ENCODE measurements at regions not wholly inside any gene's neighbourhood (a gene's known extent, or its start where the extent isn't known, plus 50 kb on each side); places are given as distances from the start of the nearest gene placed in this dataset.

- TF ChIP-seq, protein P1, sequence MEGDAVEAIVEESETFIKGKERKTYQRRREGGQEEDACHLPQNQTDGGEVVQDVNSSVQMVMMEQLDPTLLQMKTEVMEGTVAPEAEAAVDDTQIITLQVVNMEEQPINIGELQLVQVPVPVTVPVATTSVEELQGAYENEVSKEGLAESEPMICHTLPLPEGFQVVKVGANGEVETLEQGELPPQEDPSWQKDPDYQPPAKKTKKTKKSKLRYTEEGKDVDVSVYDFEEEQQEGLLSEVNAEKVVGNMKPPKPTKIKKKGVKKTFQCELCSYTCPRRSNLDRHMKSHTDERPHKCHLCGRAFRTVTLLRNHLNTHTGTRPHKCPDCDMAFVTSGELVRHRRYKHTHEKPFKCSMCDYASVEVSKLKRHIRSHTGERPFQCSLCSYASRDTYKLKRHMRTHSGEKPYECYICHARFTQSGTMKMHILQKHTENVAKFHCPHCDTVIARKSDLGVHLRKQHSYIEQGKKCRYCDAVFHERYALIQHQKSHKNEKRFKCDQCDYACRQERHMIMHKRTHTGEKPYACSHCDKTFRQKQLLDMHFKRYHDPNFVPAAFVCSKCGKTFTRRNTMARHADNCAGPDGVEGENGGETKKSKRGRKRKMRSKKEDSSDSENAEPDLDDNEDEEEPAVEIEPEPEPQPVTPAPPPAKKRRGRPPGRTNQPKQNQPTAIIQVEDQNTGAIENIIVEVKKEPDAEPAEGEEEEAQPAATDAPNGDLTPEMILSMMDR (IDR thresholded peaks at IDR 0.05; ENCODE audit: unreplicated experiment) = no peak
Measured at GRCh38 chr11:109739379-109739778, 317.4 kb downstream of the C11orf87 start.

DNA sequence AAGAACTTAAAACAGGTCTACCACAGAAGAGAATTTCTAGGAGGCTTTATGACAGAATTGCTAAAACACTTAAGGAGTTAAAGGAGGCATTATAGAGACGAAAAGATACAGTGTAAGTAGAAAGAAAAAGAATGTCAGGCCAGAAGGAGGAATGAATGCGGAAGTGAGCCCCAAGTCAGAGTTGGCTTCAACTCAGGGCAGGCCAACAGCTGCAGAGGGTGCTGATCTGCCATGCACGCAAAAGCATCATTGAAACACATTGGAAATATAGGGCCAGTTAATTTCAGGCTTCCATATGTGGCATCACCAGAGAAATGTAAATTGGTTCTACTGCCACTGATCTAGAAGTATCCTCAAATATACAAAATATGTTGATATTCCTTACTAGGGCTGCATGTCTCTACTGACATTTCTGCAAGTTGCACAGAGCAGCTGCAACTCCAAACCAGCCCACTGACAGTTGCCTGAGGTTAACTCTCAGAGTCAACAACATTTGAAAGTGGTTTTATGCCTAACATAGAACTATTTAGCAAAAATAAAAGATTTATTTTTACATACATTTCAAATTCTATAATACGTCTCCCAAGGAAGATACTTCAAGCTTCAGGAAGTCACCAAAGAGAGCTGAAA, 324.1 kb downstream of the C11orf87 start:
- Mint-ChIP-seq H3K27ac (ENCODE audit: unreplicated experiment) (no peak overlapping the region), H3K4me1 (ENCODE audit: low read depth, unreplicated experiment) (peaks cover 7% of the 10 kb centered on the region), H3K4me3 (ENCODE audit: low read depth, unreplicated experiment) (no peak overlapping the region), H3K36me3 (ENCODE audit: insufficient read depth, unreplicated experiment) (no peaks in the 10 kb centered on the region), H3K9me3 (ENCODE audit: low read depth, unreplicated experiment) (no peaks in the 10 kb centered on the region), H3K27me3 (ENCODE audit: unreplicated experiment) (no peaks in the 10 kb centered on the region)
- TF ChIP-seq, protein P1 (IDR thresholded peaks at IDR 0.05; ENCODE audit: unreplicated experiment) = no peak
- BruUV-seq (replicated peaks) = no TSS peak
- intact Hi-C loops (cut with micrococcal nuclease; ENCODE audit: unreplicated experiment) = no loop called here
- CTCF ChIA-PET = no interaction called here
- DNase-seq = no peak

More at GRCh38 chr11:109739379-109739778, 317.4 kb downstream of the C11orf87 start:
- CTCF ChIA-PET = no interaction called here
- H3K27me3 Mint-ChIP-seq (ENCODE audit: unreplicated experiment) = no peaks in the 10 kb centered on the region
- H3K4me1 Mint-ChIP-seq (ENCODE audit: low read depth, unreplicated experiment) = no peaks in the 10 kb centered on the region
- H3K4me3 Mint-ChIP-seq (ENCODE audit: low read depth, unreplicated experiment) = no peak overlapping the region
- intact Hi-C loops (cut with micrococcal nuclease; ENCODE audit: unreplicated experiment) = no loop called here
- no peaks in the 10 kb centered on the region for H3K36me3 Mint-ChIP-seq (ENCODE audit: insufficient read depth, unreplicated experiment)
- peaks cover 2% of the 10 kb centered on the region for H3K9me3 Mint-ChIP-seq (ENCODE audit: low read depth, unreplicated experiment)
- DNase-seq = no peak
- H3K27ac Mint-ChIP-seq (ENCODE audit: unreplicated experiment) = no peak overlapping the region
- BruUV-seq (replicated peaks) = no TSS peak

- no peaks in the 10 kb centered on the region for H3K27me3 Mint-ChIP-seq (ENCODE audit: unreplicated experiment)
- intact Hi-C loops (cut with micrococcal nuclease; ENCODE audit: unreplicated experiment) = no loop called here
- BruUV-seq (replicated peaks) = no TSS peak
- H3K27ac Mint-ChIP-seq (ENCODE audit: unreplicated experiment) = no peak overlapping the region
- DNase-seq = no peak
- no peaks in the 10 kb centered on the region for H3K9me3 Mint-ChIP-seq (ENCODE audit: low read depth, unreplicated experiment)
- peaks cover 7% of the 10 kb centered on the region for H3K4me1 Mint-ChIP-seq (ENCODE audit: low read depth, unreplicated experiment)
- H3K36me3 Mint-ChIP-seq (ENCODE audit: insufficient read depth, unreplicated experiment) = no peaks in the 10 kb centered on the region
- TF ChIP-seq, protein P1 (IDR thresholded peaks at IDR 0.05; ENCODE audit: unreplicated experiment) = no peak
- no peak overlapping the region for H3K4me3 Mint-ChIP-seq (ENCODE audit: low read depth, unreplicated experiment)
- CTCF ChIA-PET = interaction anchor here (1.0 kb wide), 1 partner anchor 11 kb away, joined by 4 read pairs; no protein-coding TSS in a partner anchor
Measured at GRCh38 chr11:109747839-109748238, 325.8 kb downstream of the C11orf87 start.

GRCh38 chr11:109749476-109749875, 327.5 kb downstream of the C11orf87 start:
- CTCF ChIA-PET = no interaction called here
- H3K27ac Mint-ChIP-seq (ENCODE audit: unreplicated experiment) = no peak overlapping the region
- H3K9me3 Mint-ChIP-seq (ENCODE audit: low read depth, unreplicated experiment) = no peaks in the 10 kb centered on the region
- no peak for DNase-seq
- TF ChIP-seq, protein P1 (IDR thresholded peaks at IDR 0.05; ENCODE audit: unreplicated experiment) = no peak
- intact Hi-C loops (cut with micrococcal nuclease; ENCODE audit: unreplicated experiment) = no loop called here
- H3K36me3 Mint-ChIP-seq (ENCODE audit: insufficient read depth, unreplicated experiment) = no peaks in the 10 kb centered on the region
- no peaks in the 10 kb centered on the region for H3K27me3 Mint-ChIP-seq (ENCODE audit: unreplicated experiment)
- BruUV-seq (replicated peaks) = no TSS peak
- H3K4me1 Mint-ChIP-seq (ENCODE audit: low read depth, unreplicated experiment) = peaks cover 7% of the 10 kb centered on the region
- H3K4me3 Mint-ChIP-seq (ENCODE audit: low read depth, unreplicated experiment) = no peak overlapping the region

All from Calu3 (cell line).